Osteocyte (in vitro differentiated cells): ENCODE measurements at regions not wholly inside any gene's neighbourhood (a gene's known extent, or its start where the extent isn't known, plus 50 kb on each side); places are given as distances from the start of the nearest gene placed in this dataset.

Experiments
- DNase-seq: peaks from one replicate; pipeline ENCODE4 v3.0.0; 2021; ENCODE audit warnings: mixed read lengths; ENCODE audit not compliant: unreplicated experiment; ENCODE audit errors: extremely low spot score
- H3K27ac Mint-ChIP-seq: one replicate; pipeline ENCODE4 v1.8.0; 2021; ENCODE audit warnings: mild to moderate bottlenecking, mixed read lengths; ENCODE audit not compliant: unreplicated experiment
- H3K27me3 Mint-ChIP-seq: one replicate; pipeline ENCODE4 v1.8.0; 2021; ENCODE audit warnings: mixed read lengths; ENCODE audit not compliant: unreplicated experiment
- H3K36me3 Mint-ChIP-seq: one replicate; pipeline ENCODE4 v1.8.0; 2021; ENCODE audit warnings: mixed read lengths; ENCODE audit not compliant: unreplicated experiment
- H3K4me1 Mint-ChIP-seq: one replicate; pipeline ENCODE4 v1.8.0; 2021; ENCODE audit warnings: mixed read lengths; ENCODE audit not compliant: unreplicated experiment
- H3K4me3 Mint-ChIP-seq: one replicate; pipeline ENCODE4 v1.8.0; 2021; ENCODE audit warnings: mild to moderate bottlenecking, moderate library complexity, mixed read lengths; ENCODE audit not compliant: unreplicated experiment
- H3K9me3 Mint-ChIP-seq: one replicate; pipeline ENCODE4 v1.8.0; 2021; ENCODE audit warnings: mixed read lengths; ENCODE audit not compliant: unreplicated experiment
- CTCF ChIP-seq: fragments of 200-600 bp; sonication (generic); IDR thresholded peaks from 2 replicates; pipeline ENCODE4 v1.5.0; 2021; ENCODE audit warnings: antibody characterized with exemption, mild to moderate bottlenecking, moderate library complexity

- DNase-seq, result no peak
- no peak for TF ChIP-seq CTCF
- peak overlapping the region; percentile 42 for H3K27ac Mint-ChIP-seq
- no peaks in the 10 kb centered on the region for H3K27me3 Mint-ChIP-seq
- H3K36me3 Mint-ChIP-seq, result peaks cover 4% of the 10 kb centered on the region
- H3K4me3 Mint-ChIP-seq, result no peak overlapping the region
- H3K9me3 Mint-ChIP-seq, result no peaks in the 10 kb centered on the region
- H3K4me1 Mint-ChIP-seq, result peaks cover 18% of the 10 kb centered on the region
Observed at GRCh38 chr3:70899816-70900215, 587.4 kb upstream of the MDFIC2 start.

- Mint-ChIP-seq H3K4me3 (no peak overlapping the region), H3K9me3 (no peaks in the 10 kb centered on the region), H3K27ac (no peak overlapping the region), H3K36me3 (no peaks in the 10 kb centered on the region), H3K4me1 (peaks cover 13% of the 10 kb centered on the region), H3K27me3 (no peaks in the 10 kb centered on the region)
- DNase-seq, result no peak
- TF ChIP-seq CTCF, result no peak
Observed at GRCh38 chr3:70890020-70890394, 577.6 kb upstream of the MDFIC2 start.

DNA sequence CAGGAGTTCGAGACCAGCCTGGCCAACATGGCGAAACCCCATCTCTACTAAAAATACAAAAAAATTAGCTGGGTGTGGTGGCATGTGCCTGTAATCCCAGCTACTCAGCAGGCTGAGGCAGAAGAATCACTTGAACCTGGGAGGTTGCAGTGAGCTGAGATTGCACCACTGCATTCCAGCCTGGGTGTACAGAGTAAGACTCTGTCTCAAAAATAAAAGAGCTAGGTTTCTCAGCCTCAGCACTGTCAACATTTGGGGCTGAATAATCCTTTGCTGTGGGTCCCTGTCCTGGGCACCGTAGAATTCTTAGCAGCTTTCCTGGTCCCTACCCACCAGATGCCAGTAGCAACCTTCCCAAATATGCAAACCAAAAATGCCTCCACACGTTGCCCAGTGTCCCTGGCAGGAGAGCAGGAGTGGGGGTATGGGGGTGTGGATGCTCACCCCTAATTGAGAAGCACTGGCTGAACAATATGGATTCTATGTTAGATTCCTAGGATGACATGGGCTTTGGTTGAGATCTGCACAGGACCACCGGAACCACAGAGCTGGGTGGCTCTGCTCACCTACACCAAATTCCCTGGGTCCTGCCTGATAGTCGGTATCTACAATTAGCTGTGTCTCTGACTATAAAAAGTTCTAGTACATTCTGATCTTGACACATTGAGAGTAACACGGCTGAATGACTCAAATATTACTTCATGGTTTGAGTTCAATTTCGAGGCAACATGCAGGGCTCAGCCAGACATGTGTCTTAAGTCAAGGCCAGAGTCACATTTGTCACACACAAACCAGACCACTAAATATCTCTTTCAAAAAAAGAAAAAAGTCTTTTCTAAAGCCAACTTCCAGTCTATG is 577.0 kb upstream of the MDFIC2 start:
- no peaks in the 10 kb centered on the region for H3K36me3 Mint-ChIP-seq
- peaks cover 13% of the 10 kb centered on the region for H3K4me1 Mint-ChIP-seq
- H3K27ac Mint-ChIP-seq, result no peak overlapping the region
- no peak overlapping the region for H3K4me3 Mint-ChIP-seq
- DNase-seq, result no peak
- TF ChIP-seq CTCF, result no peak
- H3K9me3 Mint-ChIP-seq, result no peaks in the 10 kb centered on the region
- H3K27me3 Mint-ChIP-seq, result no peaks in the 10 kb centered on the region

DNA sequence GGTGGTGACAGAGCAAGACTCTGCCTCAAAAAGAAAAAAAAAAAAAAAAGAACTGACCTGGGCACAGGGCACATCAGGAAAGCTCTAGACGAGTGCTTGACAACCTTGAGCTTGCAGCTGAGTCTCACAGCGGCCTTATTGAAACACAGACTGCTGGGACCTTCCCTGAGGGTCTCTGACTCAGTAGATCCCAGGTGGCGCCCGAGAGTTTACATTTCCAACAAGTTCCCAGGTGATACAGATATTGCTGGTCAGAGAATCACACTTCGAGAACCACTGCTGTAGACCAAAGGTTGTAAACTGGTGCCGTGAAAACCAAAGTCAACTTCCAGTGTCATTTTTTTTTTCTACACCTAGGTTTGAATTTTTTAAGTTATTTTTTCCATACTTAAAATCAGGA is 573.2 kb upstream of the MDFIC2 start:
- Mint-ChIP-seq H3K27ac (no peak overlapping the region), H3K9me3 (peaks cover 4% of the 10 kb centered on the region), H3K36me3 (no peaks in the 10 kb centered on the region), H3K4me3 (no peak overlapping the region), H3K27me3 (no peaks in the 10 kb centered on the region), H3K4me1 (peaks cover 18% of the 10 kb centered on the region)
- no peak for DNase-seq
- no peak for TF ChIP-seq CTCF

- Mint-ChIP-seq H3K4me3 (no peak overlapping the region), H3K36me3 (no peaks in the 10 kb centered on the region), H3K9me3 (peaks cover 16% of the 10 kb centered on the region), H3K27me3 (no peaks in the 10 kb centered on the region), H3K4me1 (peaks cover 5% of the 10 kb centered on the region), H3K27ac (no peak overlapping the region)
- DNase-seq, result no peak
- TF ChIP-seq CTCF, result no peak
Observed at GRCh38 chr3:70882104-70882503, 569.7 kb upstream of the MDFIC2 start.
